Fibroblast of mammary gland (primary cell): ENCODE measurements at regions not wholly inside any gene's neighbourhood (a gene's known extent, or its start where the extent isn't known, plus 50 kb on each side); places are given as distances from the start of the nearest gene placed in this dataset.

ENCODE experiments used
- DNase-seq: peaks from one replicate; pipeline ENCODE4 v3.0.0-alpha.2; 2010; ENCODE audit warnings: low read depth
- H3K4me3 ChIP-seq: 2 replicates; pipeline ENCODE4 v1.5.1; 2011; ENCODE audit warnings: low read depth, mild to moderate bottlenecking, low read length, moderate library complexity; ENCODE audit not compliant: control insufficient read depth
- TF ChIP-seq, protein P1 (sequence below): conservative IDR thresholded peaks from 2 replicates; pipeline ENCODE4 v1.5.1; 2011; ENCODE audit warnings: low read depth, low read length, inconsistent platforms; ENCODE audit not compliant: control insufficient read depth, insufficient read depth

DNA sequence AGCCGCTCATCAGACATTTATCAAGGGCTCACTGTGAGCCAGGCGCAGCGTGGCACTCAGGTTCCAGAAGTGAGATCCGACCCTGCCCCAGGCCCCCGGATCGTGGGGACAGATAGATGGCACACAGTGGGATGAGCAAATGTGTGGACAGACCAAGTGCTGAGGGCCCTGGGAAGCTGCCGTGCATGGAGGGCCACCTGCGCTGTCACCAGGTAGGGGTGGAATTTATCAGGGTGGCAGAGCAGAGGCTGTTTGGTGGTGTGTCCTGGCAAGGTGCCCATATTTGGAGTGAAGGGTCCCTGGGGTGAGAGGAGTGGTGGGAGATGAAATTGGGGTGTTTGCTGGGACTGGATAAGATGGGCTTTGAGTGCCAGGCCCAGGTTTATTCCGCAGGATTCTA is 92.8 kb upstream of the HS6ST1 start:
- no peak for DNase-seq
- TF ChIP-seq, protein P1, sequence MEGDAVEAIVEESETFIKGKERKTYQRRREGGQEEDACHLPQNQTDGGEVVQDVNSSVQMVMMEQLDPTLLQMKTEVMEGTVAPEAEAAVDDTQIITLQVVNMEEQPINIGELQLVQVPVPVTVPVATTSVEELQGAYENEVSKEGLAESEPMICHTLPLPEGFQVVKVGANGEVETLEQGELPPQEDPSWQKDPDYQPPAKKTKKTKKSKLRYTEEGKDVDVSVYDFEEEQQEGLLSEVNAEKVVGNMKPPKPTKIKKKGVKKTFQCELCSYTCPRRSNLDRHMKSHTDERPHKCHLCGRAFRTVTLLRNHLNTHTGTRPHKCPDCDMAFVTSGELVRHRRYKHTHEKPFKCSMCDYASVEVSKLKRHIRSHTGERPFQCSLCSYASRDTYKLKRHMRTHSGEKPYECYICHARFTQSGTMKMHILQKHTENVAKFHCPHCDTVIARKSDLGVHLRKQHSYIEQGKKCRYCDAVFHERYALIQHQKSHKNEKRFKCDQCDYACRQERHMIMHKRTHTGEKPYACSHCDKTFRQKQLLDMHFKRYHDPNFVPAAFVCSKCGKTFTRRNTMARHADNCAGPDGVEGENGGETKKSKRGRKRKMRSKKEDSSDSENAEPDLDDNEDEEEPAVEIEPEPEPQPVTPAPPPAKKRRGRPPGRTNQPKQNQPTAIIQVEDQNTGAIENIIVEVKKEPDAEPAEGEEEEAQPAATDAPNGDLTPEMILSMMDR = no peak
- no peak overlapping the region for H3K4me3 ChIP-seq

DNA sequence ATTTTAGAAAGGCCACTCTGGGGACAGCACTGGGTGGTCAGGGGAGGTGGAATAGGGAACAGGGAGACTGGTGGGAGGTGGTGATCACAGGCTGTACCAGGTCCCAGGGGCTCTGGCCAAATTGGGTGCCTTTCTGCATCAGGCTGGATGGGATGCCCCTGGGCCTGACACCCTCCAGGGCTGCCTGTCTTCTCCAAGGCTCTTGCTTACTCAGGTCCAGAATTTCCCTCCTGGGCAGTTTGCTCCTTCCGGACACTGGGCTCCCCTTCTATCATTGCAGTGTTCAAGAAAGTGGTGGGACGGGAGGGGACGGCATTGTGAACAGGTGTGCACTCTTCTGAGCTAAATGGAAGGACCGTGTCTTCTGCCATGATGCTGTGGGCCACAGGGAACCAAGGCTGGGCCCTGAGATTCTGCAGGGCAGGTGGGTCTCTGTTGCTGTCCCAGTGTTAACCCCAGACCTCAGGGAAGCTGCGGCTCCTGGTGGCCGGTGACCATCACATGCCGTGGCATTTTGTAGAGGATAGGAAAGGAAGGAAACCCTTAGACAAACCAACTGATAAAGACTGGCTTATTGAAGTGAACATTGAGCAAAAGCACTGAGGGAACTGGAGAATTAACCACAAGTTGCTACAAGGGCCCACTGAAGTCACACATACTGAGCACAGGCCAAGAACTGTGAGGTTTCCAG is 93.7 kb upstream of the HS6ST1 start:
- no peak for DNase-seq
- TF ChIP-seq, protein P1 = no peak
- H3K4me3 ChIP-seq = no peak overlapping the region

DNA sequence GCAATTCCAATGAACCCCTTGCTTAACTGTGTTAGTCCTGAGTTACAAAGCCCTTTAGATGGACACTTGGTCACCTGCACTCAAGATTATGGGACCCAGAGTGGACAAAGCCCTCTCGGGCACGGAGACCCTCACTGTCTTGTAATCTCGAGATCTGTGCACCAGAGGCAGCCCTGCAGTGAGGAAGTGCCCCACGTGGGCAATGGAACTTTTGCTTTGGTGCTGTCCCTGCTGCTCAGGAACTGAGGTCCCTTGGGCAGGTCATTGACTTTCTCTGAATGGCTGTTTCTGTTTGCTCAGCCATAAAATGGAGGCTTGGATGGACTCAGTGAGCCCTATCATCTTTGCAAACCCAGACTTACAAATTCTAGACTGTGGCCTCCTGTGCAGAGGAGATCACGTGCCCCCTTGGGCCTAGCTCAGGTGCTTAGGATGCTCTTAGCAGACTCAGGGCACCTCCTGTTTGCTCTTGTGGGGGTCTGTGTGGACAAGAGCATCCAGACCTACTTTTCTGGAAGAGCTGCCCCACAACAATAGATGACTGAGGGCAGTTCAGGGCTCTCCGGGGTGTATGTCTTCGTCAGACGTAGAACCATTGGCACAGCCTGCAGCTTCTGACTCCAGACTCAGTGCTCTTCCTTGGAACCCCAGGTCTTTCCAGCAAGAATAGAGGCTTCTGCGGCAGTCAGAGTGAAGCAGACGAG is 94.5 kb upstream of the HS6ST1 start:
- no peak for DNase-seq
- H3K4me3 ChIP-seq = no peak overlapping the region
- TF ChIP-seq, protein P1 = no peak

DNA sequence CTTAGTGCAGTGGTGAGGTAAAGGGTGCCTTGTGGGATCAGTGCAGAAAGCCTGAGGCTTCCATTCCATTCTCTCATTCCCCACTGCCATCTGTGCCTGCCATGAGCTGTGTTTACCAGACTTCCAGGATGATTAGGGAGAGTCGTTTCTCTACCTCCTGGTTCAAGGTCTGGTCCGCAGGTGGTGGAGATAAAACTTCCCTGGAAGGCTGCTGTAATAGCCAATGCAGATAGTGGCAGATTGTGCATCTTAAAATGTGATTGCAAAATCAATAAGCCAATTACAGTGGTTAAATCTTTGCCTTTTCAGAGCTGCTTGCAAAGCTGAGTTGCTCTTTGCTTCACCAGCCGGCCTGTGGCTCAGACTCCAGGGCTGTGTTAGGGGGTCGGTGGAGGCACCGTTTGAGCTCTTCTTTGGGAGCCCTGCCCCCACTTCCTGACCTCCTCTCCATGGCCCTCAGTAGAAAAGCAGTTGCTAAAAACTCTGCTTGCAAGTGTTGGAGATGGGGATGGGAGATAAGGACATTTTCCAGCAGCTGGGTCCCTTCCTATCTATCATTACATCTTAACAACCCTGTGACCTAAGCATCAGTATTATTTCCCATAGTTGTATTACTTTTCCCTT is 95.2 kb upstream of the HS6ST1 start:
- no peak overlapping the region for H3K4me3 ChIP-seq
- TF ChIP-seq, protein P1 = no peak
- DNase-seq = no peak

DNA sequence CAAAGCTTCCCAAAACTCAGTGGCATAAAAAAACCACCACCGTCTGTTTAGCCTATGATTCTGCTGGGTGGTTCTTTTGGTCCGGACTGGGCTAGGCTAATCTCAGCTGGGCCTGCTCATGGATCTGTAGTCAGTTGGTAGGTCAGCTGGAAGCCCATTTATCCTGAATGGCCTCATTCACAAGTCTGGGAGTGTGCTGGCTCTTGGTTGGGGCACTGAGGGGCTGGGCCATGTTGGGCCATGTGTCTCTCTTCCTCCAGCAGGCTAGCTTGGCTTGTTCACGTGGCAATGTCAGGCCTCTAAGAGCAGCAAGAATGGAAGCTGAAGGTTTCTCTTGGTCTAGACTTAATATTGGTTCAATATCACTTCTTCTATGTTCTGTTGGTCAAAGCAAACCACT is 95.7 kb upstream of the HS6ST1 start:
- DNase-seq = no peak
- TF ChIP-seq, protein P1 = no peak
- H3K4me3 ChIP-seq = no peak overlapping the region

DNA sequence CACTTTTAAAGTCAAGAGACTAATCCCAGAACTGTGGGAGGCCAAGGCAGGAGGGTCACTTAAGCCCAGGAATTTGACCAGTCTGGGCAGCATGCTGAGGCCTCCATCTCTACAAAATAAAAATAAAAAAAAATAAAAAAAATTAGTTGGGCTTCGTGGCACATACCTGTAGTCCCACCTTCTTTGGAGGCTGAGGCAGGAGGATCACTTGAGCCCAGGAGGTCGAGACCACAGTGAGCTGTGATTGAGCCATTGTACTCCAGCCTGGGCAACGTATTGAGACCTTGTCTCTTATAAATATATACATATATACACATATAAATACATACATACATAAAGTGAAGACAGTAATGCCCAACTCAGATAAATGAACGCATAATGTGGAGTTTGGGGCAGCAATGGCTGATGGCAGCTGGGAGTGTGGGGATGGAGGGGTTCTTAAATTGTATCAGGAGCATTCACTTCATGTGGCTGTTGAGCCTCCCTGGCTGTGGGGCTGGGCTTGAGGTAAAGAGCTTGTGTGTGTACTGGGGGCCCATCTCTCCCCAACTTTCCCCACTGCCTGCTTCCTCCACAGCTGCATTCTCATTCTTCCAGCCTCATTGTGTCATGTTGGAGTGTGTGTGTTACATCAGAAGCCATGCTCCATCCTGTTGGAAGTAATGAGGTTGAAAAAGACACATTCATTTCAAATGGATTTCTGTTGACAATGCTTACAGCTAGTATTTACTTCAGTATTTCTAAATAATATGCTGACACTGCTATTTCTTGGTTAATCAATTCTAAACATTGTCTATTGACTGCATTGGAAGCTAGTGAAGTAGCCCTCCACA is 96.5 kb upstream of the HS6ST1 start:
- no peak overlapping the region for H3K4me3 ChIP-seq
- no peak for DNase-seq
- TF ChIP-seq, protein P1 = no peak
